PC-3 (cell line): ENCODE measurements at regions not wholly inside any gene's neighbourhood (a gene's known extent, or its start where the extent isn't known, plus 50 kb on each side); places are given as distances from the start of the nearest gene placed in this dataset.

Source experiments
- ATAC-seq: fragments of 200-7000 bp; cut with Tn5 transposase; 2 replicates; pipeline ENCODE4 v1.9.1; 2020; ENCODE audit warnings: mild to moderate bottlenecking, moderate library complexity
- BruUV-seq: library from RNA; stranded (reverse); fragments of 400-500 nt; replicated peaks from 2 replicates; lab custom pipeline; 2021; lab: Mats Ljungman, UMichigan
- CTCF ChIA-PET: fragments of 300-600 bp; sonication (Branson Sonifier 250); formaldehyde crosslinking; loops from one replicate; lab custom pipeline; 2022; ENCODE audit warnings: antibody characterized with exemption; lab: Charles Lee
- POLR2A ChIA-PET: fragments of 300-600 bp; sonication (Branson Sonifier 250); formaldehyde crosslinking; loops from one replicate; lab custom pipeline; 2022; ENCODE audit warnings: antibody characterized with exemption; ENCODE audit not compliant: unreplicated experiment; lab: Charles Lee
- DNase-seq: peaks from one replicate; pipeline ENCODE4 v3.0.0-alpha.2; 2015
- H2AFZ ChIP-seq: fragments of 300-600 bp; sonication (generic); 2 replicates; pipeline ENCODE4 v1.6.0; 2016; ENCODE audit warnings: antibody characterized with exemption, low read length
- H3F3A ChIP-seq: fragments of 300-600 bp; sonication (generic); one replicate; pipeline ENCODE4 v1.6.0; 2017; ENCODE audit warnings: antibody characterized with exemption, low read length, control low read depth, mild to moderate bottlenecking; ENCODE audit not compliant: unreplicated experiment
- H3K27ac ChIP-seq: fragments of 300-600 bp; sonication (generic); 2 replicates; pipeline ENCODE4 v1.5.1; 2016; ENCODE audit warnings: mild to moderate bottlenecking, low read length
- H3K27me3 ChIP-seq: fragments of 300-600 bp; sonication (generic); 2 replicates; pipeline ENCODE4 v1.6.1; 2016; ENCODE audit warnings: low read length, mixed read lengths
- H3K36me3 ChIP-seq: fragments of 300-600 bp; sonication (generic); 2 replicates; pipeline ENCODE4 v1.6.1; 2016; ENCODE audit warnings: low read depth, mixed run types, low read length, mixed read lengths
- H3K4me1 ChIP-seq: fragments of 300-600 bp; sonication (generic); 2 replicates; pipeline ENCODE4 v1.5.1; 2016; ENCODE audit warnings: low read length; ENCODE audit not compliant: insufficient read depth
- H3K4me2 ChIP-seq: fragments of 300-600 bp; sonication (generic); 2 replicates; pipeline ENCODE4 v1.6.0; 2016; ENCODE audit warnings: low read length
- H3K4me3 ChIP-seq: fragments of 300-600 bp; sonication (generic); 2 replicates; pipeline ENCODE4 v1.5.1; 2016; ENCODE audit warnings: mild to moderate bottlenecking, low read length, mixed read lengths
- H3K79me2 ChIP-seq: fragments of 300-600 bp; sonication (generic); 2 replicates; pipeline ENCODE4 v1.6.1; 2017; ENCODE audit warnings: low read length, mixed read lengths
- H3K9ac ChIP-seq: fragments of 300-600 bp; sonication (generic); 2 replicates; pipeline ENCODE4 v1.6.0; 2016; ENCODE audit warnings: mild to moderate bottlenecking, low read length
- H3K9me2 ChIP-seq: fragments of 300-600 bp; sonication (generic); replicated peaks from 2 replicates; pipeline ENCODE4 v1.6.1; 2016; ENCODE audit warnings: mixed run types, low read length, mixed read lengths
- H3K9me3 ChIP-seq: fragments of 300-600 bp; sonication (generic); 2 replicates; pipeline ENCODE4 v1.6.1; 2016; ENCODE audit warnings: low read length, mixed read lengths
- H4K20me1 ChIP-seq: fragments of 300-600 bp; sonication (generic); 2 replicates; pipeline ENCODE4 v1.6.1; 2016; ENCODE audit warnings: low read length, mixed read lengths
- CTCF ChIP-seq: fragments of 300-600 bp; sonication (generic); conservative IDR thresholded peaks from 2 replicates; pipeline ENCODE4 v1.5.1; 2017; ENCODE audit warnings: antibody characterized with exemption, low read depth, mild to moderate bottlenecking, low read length
- EZH2 ChIP-seq: fragments of 300-600 bp; sonication (generic); IDR thresholded peaks from one replicate; pipeline ENCODE4 v1.6.1; 2017; ENCODE audit warnings: antibody characterized with exemption, mild to moderate bottlenecking, low read length; ENCODE audit not compliant: unreplicated experiment
- EZH2phosphoT487 ChIP-seq: fragments of 300-600 bp; sonication (generic); IDR thresholded peaks from 2 replicates; pipeline ENCODE4 v1.6.1; 2018; ENCODE audit warnings: mild to moderate bottlenecking, antibody characterized with exemption, low read length, borderline replicate concordance
- intact Hi-C: fragments of 100-400 bp; cut with micrococcal nuclease; formaldehyde crosslinking; loops from 2 replicates; pipeline ENCODE4 v1.9.0; 2023

- TF ChIP-seq EZH2: no peak
- TF ChIP-seq EZH2phosphoT487: no peak
These were observed 87.0 kb upstream of the HS3ST3A1 start for GRCh38 chr17:13688716-13689115.

GRCh38 chr17:13690806-13691205, 89.1 kb upstream of the HS3ST3A1 start:
- Histone ChIP-seq H3K4me3 (no peak overlapping the region), H3K9me2 (0 out of 2 replicates have a peak, but pooled peaks cover 4% of the 10 kb centered on the region), H3F3A (no peaks in the 10 kb centered on the region), H2AFZ (no peak overlapping the region), H3K27ac (no peak overlapping the region), H3K4me2 (no peak overlapping the region), H3K9ac (no peak overlapping the region), H3K4me1 (no peaks in the 10 kb centered on the region), H3K9me3 (no peaks in the 10 kb centered on the region; the same call in 1 of the 2 replicates), H4K20me1 (no peaks in the 10 kb centered on the region), H3K27me3 (no peaks in the 10 kb centered on the region), H3K79me2 (no peaks in the 10 kb centered on the region), H3K36me3 (no peaks in the 10 kb centered on the region)
- ATAC-seq: no peak
- POLR2A ChIA-PET: no interaction called here
- intact Hi-C loops: no loop called here
- BruUV-seq: no TSS peak
- CTCF ChIA-PET: no interaction called here
- DNase-seq: peak; percentile 43
- no peak for TF ChIP-seq EZH2phosphoT487
- TF ChIP-seq CTCF: no peak
- TF ChIP-seq EZH2: no peak

More at GRCh38 chr17:13688716-13689115, 87.0 kb upstream of the HS3ST3A1 start:
- Histone ChIP-seq H3K4me3 (no peak overlapping the region), H2AFZ (no peak overlapping the region), H4K20me1 (no peaks in the 10 kb centered on the region), H3K27me3 (no peaks in the 10 kb centered on the region), H3K9me2 (0 out of 2 replicates have a peak, but pooled peaks cover 4% of the 10 kb centered on the region), H3K79me2 (no peaks in the 10 kb centered on the region), H3K4me2 (no peak overlapping the region), H3K9ac (no peak overlapping the region), H3K9me3 (no peaks in the 10 kb centered on the region; the same call in 1 of the 2 replicates), H3K4me1 (no peaks in the 10 kb centered on the region), H3K27ac (no peak overlapping the region), H3F3A (no peaks in the 10 kb centered on the region), H3K36me3 (no peaks in the 10 kb centered on the region)
- ATAC-seq: no peak
- intact Hi-C loops: no loop called here
- no TSS peak for BruUV-seq
- ChIA-PET CTCF (no interaction called here), POLR2A (no interaction called here)
- no peak for DNase-seq

GRCh38 chr17:13694934-13695333, 93.2 kb upstream of the HS3ST3A1 start:
- no TSS peak for BruUV-seq
- H3K9ac ChIP-seq: no peak overlapping the region
- H3K4me2 ChIP-seq: no peak overlapping the region
- no peaks in the 10 kb centered on the region for H3F3A ChIP-seq
- no peaks in the 10 kb centered on the region for H4K20me1 ChIP-seq
- H3K27ac ChIP-seq: no peak overlapping the region
- no peaks in the 10 kb centered on the region for H3K27me3 ChIP-seq
- H3K9me2 ChIP-seq: 0 out of 2 replicates have a peak, but pooled peaks cover 4% of the 10 kb centered on the region
- ATAC-seq (no peak), DNase-seq (no peak)
- no peaks in the 10 kb centered on the region for H3K79me2 ChIP-seq
- no peaks in the 10 kb centered on the region for H3K4me1 ChIP-seq
- H2AFZ ChIP-seq: no peak overlapping the region
- no peaks in the 10 kb centered on the region; the same call in 1 of the 2 replicates for H3K9me3 ChIP-seq
- TF ChIP-seq EZH2phosphoT487: no peak
- TF ChIP-seq EZH2: no peak
- no peak overlapping the region for H3K4me3 ChIP-seq
- H3K36me3 ChIP-seq: no peaks in the 10 kb centered on the region
- ChIA-PET POLR2A (no interaction called here), CTCF (no interaction called here)
- intact Hi-C loops: no loop called here

- no peaks in the 10 kb centered on the region for H3K9me3 ChIP-seq
- H3K27ac ChIP-seq: no peak overlapping the region
- TF ChIP-seq CTCF (0 out of 2 replicates have a peak, but pooled peaks have one; percentile 9), EZH2phosphoT487 (no peak), EZH2 (no peak)
- ATAC-seq (no peak), DNase-seq (no peak)
- no peaks in the 10 kb centered on the region for H3K9me2 ChIP-seq
- H3K79me2 ChIP-seq: no peaks in the 10 kb centered on the region
- no peaks in the 10 kb centered on the region for H3K27me3 ChIP-seq
- H3K4me1 ChIP-seq: peaks cover 22% of the 10 kb centered on the region
- H3K4me2 ChIP-seq: no peak overlapping the region
- H3K4me3 ChIP-seq: no peak overlapping the region
- intact Hi-C loops: no loop called here
- no peak overlapping the region for H3K9ac ChIP-seq
- H4K20me1 ChIP-seq: no peaks in the 10 kb centered on the region
- ChIA-PET CTCF (interaction anchor here (0.7 kb wide), 1 partner anchor 58 kb away, joined by 3 read pairs; no protein-coding TSS in a partner anchor), POLR2A (no interaction called here)
- no TSS peak for BruUV-seq
- H2AFZ ChIP-seq: no peak overlapping the region
- no peaks in the 10 kb centered on the region for H3F3A ChIP-seq
- H3K36me3 ChIP-seq: no peaks in the 10 kb centered on the region
These were observed 97.1 kb upstream of the HS3ST3A1 start for GRCh38 chr17:13698832-13699231.
